GM20000 (cell line): ENCODE measurements at regions not wholly inside any gene's neighbourhood (a gene's known extent, or its start where the extent isn't known, plus 50 kb on each side); places are given as distances from the start of the nearest gene placed in this dataset.

Source experiments
- DNase-seq: peaks from one replicate; pipeline ENCODE4 v3.0.0; 2012; ENCODE audit warnings: low spot score
- CTCF ChIP-seq: IDR thresholded peaks from 2 replicates; pipeline ENCODE4 v1.5.1; 2012; ENCODE audit warnings: mild to moderate bottlenecking, control low read depth; ENCODE audit errors: extremely low read depth, missing control alignments

DNA sequence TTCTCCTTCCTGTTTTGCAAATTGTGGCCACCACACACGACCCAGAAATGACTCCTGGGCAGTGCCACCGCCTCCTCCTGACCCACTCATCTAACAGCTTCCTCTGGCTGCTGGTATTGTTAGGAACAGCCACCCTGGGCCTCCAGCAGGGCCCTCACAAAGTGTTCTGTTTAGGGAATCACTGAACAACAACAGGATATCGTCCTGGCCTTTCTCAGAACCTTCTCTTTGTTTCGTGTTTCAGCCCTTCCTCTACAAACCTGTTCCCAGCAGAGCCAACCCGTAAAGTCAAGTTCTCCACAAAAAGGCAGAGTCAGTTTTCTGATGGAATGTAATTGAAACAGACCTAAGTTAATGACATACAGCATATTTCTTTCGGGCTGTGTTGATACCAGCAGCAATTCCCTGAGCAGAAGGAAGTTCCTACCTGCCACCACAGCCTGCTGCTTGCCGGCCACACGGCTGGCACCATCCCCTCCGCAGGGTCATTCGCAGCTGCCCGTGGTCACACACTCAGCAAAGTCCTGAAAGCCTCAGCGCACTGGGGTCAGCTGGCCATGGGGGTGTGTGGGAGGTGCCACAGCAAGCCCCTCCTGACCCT lies 91.7 kb upstream of the PITRM1 start:
- DNase-seq = no peak
- no peak for TF ChIP-seq CTCF

DNA sequence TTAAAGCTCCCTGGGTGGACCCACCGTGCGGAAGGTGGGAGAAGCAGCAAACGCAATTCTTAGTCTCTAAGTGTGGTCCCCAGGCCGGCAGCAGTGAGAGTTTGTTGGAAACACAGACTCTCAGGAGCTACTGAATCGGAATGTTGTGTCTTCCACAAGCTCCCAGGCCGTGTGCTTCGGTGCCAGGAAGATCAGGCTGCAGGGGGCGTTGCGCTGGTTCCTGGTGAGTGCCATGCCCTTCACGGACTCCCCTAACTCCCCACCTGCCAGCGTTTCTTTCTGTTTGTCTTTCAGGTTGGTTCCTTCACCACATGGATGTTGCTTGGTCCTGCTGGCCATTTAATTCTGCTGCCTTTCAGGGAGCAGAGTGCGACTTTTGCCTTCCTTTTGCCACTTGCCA lies 91.2 kb upstream of the PITRM1 start:
- TF ChIP-seq CTCF = no peak
- DNase-seq = no peak

DNA sequence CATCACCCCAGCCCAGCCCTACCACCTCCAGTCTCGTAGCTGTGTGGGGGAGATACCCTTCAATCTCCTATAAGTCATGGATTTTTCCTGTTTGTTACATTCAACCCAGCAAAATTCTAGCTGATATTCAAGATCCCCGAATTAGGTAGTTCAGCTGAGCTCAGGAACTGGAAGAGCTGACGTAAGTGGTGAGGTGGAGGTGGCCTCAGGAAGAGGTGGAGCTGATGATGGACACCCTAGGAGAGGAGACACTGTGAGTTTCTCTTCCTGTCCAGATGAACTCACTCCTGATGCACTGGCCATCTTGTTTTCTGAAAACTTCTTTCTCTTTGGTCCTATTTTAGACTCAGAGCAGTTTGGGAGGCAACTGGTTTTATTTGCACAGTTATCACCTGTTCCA lies 90.5 kb upstream of the PITRM1 start:
- TF ChIP-seq CTCF = no peak
- no peak for DNase-seq

- no peak for DNase-seq
- no peak for TF ChIP-seq CTCF
Observed at GRCh38 chr10:3261921-3262320, 89.3 kb upstream of the PITRM1 start.

DNA sequence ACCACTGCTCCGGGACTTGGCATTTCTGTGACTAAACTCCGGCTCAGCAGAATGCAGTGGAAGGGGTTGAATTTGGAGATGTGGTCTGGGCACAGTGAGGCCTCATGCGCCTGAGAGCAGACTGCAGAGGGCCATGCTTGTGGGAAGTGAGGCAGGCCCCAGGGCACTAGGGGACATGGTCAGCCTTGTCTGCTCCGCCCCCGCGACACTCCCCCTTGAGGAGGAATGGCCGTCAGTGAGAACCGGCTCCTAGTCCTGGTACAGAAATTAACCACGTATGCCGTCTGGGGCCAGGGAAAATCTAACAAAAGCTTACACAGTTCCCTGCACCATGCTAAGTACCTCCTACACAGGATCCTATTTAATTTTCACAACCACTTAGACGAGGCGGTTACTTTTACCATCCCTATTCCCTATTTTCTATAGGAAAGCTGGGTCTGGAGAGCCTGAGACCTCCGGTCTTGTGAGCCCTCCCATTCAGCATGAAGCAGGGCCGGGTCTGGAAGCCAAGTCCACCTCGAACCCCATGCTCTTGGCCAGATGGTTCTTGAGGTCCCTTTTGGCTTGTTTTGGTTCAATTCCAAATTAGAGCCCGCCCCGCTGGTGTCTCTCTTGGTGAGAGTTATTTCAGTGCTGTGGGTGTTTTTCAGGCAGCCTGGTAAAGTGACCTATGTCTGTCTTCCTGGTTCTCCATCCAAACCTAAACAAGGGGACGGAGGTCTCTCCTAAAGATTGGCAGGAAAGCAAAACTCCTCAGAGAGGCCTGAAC lies 87.7 kb upstream of the PITRM1 start:
- TF ChIP-seq CTCF = no peak
- DNase-seq = no peak

DNA sequence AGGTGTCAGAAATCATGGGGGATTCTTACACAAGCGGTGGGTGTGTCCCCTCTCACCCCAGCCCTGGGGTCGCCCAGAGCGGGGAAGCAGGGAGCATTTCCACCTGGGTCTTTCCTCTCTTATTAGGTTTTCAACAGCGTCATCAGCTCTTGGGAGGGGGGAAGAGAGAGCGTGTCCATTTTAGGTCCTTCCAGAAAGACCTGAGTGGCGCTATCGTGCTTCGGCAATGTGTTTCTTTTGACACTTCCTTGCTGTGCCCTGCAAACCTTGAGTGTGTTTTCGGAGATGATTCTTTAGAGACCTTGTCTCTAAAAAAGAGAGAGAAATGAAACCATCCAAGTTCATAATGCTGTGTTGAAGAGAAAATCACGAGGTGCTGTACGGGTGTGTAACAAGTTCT lies 86.9 kb upstream of the PITRM1 start:
- DNase-seq = no peak
- TF ChIP-seq CTCF = no peak

DNA sequence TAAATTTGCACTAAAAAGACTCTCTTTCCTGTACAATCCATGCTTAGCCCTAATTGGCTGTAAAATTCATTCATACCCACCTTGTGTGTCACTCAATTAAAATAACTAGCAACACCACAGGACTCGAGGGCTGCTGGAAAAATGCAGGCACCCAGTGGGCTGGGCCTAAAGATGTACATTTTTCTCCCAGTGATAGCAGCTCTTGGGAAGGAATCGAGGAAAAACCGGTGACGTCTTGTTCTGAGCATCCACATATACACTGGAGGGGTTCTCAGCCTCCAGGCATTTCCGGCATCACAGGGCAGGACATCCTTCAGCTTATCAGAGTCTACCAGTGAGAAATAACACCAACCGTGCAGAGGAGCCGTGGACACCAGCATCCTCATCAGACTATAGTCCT lies 85.8 kb upstream of the PITRM1 start:
- no peak for DNase-seq
- no peak for TF ChIP-seq CTCF
